AG04449 (cell line): ENCODE measurements at regions not wholly inside any gene's neighbourhood (a gene's known extent, or its start where the extent isn't known, plus 50 kb on each side); places are given as distances from the start of the nearest gene placed in this dataset.
"Not testable (repeated sequence)": the region's sequence is repeated elsewhere in the genome, so short reads cannot be mapped to it uniquely, and the experiment has no call there.

Source experiments
- CTCF ChIA-PET: fragments of 350-600 bp; formaldehyde crosslinking; extraction: SDS; loops from one replicate; lab custom pipeline; 2021; ENCODE audit warnings: antibody characterized with exemption; lab: Yijun Ruan, JAX
- POLR2A ChIA-PET: fragments of 400-600, 350-600 bp; formaldehyde crosslinking; extraction: SDS; loops from one replicate; lab custom pipeline; 2020; ENCODE audit warnings: antibody characterized with exemption, inconsistent platforms; lab: Yijun Ruan, JAX
- DNase-seq: peaks from one replicate; pipeline ENCODE4 v3.0.0-alpha.2; 2010; ENCODE audit warnings: low read depth, low spot score
- H3K4me3 ChIP-seq: 2 replicates; pipeline ENCODE4 v1.5.1; 2011; ENCODE audit warnings: low read depth, mild to moderate bottlenecking, control low read depth, low read length
- TF ChIP-seq, protein P1 (sequence below): IDR thresholded peaks from one replicate; pipeline ENCODE4 v1.5.1; 2011; ENCODE audit warnings: mild to moderate bottlenecking, moderate library complexity, low read length, control low read depth, inconsistent platforms; ENCODE audit not compliant: insufficient read depth; ENCODE audit errors: missing control alignments

DNA sequence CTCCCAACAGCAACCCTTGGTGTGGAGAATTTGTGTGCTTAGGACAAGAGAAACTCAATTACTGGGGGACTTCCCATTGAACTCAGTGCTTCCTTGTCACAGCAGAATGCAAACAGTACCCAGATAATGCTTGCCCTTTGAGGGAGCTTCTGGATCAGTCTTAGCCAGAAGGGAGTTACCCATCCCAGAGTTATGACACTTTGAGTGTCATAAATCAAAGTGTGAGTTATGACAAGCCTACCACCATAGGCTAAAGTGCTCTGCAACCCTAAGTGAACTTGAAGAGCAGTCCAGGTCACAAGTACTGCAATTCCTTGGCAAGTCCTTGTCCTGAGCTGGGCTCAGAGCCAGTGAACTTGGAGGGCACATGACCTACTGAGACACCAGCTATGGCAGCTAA, 1513.9 kb upstream of the PCDH10 start:
- no peak overlapping the region for H3K4me3 ChIP-seq
- TF ChIP-seq, protein P1, sequence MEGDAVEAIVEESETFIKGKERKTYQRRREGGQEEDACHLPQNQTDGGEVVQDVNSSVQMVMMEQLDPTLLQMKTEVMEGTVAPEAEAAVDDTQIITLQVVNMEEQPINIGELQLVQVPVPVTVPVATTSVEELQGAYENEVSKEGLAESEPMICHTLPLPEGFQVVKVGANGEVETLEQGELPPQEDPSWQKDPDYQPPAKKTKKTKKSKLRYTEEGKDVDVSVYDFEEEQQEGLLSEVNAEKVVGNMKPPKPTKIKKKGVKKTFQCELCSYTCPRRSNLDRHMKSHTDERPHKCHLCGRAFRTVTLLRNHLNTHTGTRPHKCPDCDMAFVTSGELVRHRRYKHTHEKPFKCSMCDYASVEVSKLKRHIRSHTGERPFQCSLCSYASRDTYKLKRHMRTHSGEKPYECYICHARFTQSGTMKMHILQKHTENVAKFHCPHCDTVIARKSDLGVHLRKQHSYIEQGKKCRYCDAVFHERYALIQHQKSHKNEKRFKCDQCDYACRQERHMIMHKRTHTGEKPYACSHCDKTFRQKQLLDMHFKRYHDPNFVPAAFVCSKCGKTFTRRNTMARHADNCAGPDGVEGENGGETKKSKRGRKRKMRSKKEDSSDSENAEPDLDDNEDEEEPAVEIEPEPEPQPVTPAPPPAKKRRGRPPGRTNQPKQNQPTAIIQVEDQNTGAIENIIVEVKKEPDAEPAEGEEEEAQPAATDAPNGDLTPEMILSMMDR = no peak
- POLR2A ChIA-PET = no interaction called here
- CTCF ChIA-PET = no interaction called here
- no peak for DNase-seq

DNA sequence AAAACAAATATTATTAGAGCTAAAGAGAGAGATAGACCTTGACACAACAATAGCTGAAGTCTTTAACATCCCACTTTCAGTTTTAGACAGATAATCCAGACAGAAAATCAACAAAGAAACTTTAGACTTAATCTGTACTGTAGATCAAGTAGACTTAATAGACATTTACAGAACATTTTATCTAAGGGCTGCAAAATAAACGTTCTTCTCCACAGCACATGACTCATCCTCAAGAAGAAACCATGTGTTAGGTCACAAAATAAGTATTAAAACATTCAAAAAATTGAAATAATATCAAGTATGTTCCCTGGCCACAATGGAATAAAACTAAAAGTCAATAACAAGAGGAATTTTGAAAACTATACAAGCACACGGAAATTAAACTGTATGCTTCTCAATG, 1510.3 kb upstream of the PCDH10 start:
- H3K4me3 ChIP-seq = no peak overlapping the region
- TF ChIP-seq, protein P1 = no peak

DNA sequence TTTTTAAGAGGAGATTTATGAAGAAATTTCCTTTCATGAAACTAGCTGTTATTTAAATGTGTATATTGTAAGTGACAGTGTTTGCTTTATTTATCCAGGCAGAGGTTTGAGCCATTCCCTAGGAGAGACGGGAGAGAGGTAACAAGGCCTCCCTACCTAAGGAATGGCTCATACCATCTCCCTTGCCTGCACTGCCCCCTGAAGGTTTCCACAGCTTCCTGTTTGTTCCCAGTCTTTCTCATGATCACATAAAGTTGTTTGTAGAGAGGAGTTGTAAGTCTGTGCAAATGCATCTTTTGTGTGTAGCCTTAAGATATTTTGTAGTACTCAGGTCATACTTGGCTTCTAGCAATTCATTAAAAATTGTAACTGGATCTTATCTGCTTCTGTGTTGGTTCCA, 1504.5 kb upstream of the PCDH10 start:
- no peak overlapping the region for H3K4me3 ChIP-seq
- ChIA-PET CTCF (no interaction called here), POLR2A (no interaction called here)
- DNase-seq = no peak
- TF ChIP-seq, protein P1 = no peak

More for the DNA sequence above, 1510.3 kb upstream of the PCDH10 start:
- DNase-seq = no peak
- CTCF ChIA-PET = no interaction called here
- POLR2A ChIA-PET = no interaction called here

DNA sequence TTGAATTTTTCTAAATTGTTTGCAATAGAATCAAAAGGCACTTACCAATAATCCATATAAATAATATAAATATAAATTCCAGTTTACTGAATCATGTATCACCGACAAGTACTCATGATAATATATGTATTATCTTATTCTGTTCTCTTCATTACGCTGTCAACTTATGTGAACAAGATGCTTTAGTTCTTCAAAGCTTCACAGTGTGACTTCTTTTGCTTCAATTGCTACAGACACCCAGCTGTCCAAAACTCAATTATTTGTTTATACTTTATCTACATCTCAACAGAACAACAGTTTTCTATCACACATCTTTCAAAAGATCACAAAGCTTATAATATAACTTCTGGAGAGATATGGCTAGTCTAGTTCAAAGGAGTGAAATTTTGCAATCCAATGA, 1499.9 kb upstream of the PCDH10 start:
- no peak overlapping the region for H3K4me3 ChIP-seq
- TF ChIP-seq, protein P1 = no peak
- ChIA-PET POLR2A (no interaction called here), CTCF (no interaction called here)
- DNase-seq = no peak

DNA sequence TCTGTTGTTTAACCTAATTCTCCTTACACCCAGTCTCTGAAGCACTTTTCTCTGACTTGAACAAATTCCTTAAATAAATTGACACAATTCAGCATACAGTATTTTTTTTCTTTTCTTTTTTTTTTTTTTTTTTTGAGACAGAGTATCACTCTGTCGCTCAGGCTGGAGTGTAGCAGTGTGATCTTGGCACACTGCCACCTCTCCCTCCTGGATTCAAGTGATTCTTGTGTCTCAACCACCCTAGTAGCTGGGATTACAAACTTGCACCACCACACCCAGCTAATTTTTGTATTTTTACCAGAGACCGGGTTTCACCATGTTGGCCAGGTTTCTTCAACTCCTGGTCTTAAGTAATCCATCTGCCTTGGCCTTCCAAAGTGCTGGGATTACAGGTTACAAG, 1498.1 kb upstream of the PCDH10 start:
- ChIA-PET CTCF (no interaction called here), POLR2A (no interaction called here)
- TF ChIP-seq, protein P1 = no peak
- DNase-seq = no peak
- no peak overlapping the region for H3K4me3 ChIP-seq

DNA sequence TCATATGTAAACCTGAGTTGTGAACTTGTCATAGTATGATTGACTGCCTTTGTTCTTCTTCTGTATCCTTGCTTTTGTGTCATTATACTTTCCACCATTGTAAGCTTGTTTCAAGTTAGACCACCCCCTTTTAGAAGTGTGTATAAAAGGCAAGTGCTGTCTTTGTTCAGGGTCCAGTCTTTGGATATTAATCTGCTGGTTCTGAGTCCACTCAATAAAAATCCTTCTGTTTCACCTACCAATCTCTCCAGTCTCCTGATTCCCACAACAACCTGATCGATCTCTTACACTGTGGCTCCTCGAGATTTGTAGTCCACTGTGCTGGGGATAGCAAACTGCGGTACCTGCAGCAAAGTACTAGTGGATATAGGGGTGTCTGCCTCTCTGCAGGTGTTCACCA, 1465.8 kb upstream of the PCDH10 start:
- CTCF ChIA-PET, DNase-seq, POLR2A ChIA-PET, H3K4me3 ChIP-seq: not testable (repeated sequence)

DNA sequence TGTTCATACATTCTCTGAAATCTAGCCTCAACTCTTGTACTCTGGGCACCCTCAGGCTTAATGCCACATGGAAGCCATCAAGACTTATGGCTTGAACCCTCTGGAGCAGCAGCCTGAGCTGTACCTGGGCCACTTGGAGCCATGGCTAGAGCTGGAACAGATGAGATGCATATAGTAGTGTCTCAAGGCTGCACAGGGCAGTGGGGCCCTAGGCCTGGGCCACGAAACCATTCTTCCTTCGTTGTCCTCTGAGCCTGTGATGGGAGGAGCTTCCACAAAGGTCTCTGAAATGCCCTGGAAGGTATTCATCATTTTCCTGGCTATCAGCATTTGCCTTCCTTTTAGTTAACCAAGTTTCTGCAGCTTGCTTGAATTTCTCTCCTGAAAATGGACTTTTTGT, 1427.2 kb upstream of the PCDH10 start:
- TF ChIP-seq, protein P1 = no peak
- no peak for DNase-seq
- H3K4me3 ChIP-seq = no peak overlapping the region
- ChIA-PET POLR2A (no interaction called here), CTCF (no interaction called here)

DNA sequence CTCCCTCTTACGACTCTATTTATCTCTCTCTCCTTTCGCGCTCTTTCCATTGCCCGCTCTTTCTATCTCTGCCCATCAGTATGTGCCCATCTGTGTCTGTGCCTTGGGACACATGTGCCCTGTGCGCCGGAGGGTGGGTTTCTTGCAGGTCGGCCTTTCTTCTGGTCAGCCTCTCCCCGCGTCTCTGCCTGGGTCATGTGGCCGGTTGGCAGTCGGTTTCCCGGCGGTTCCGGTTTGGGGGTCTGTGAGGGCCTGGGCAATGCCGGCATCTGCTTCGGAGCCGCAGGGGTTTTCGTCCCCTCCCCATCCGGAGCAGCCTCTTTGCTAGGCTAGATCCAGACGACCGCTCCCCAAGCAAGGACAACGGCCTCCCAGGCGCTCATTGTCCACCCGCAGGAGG, 1426.0 kb upstream of the PCDH10 start:
- DNase-seq, H3K4me3 ChIP-seq, CTCF ChIA-PET, POLR2A ChIA-PET: not testable (repeated sequence)

DNA sequence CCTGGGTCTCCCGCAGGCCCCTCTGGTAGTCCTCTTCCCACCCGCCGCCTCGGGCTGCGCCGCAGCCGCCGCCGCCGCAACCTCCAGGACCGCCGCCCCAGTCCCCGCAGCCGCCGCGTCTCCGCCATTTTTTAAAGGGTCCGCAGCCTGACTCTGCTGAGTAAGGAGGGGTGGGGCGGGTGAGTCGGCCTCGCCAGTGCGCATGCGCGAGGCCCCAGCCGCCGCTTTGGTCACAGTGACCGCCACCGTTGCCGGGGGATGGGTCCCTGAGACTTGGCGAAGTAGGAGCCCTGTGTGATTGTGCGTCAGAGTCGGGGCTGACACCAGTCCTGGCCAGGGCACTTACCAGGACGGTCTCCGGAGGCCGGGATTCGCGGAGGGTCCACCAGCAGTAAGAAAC, 1424.2 kb upstream of the PCDH10 start:
- DNase-seq, CTCF ChIA-PET, POLR2A ChIA-PET, H3K4me3 ChIP-seq: not testable (repeated sequence)

DNA sequence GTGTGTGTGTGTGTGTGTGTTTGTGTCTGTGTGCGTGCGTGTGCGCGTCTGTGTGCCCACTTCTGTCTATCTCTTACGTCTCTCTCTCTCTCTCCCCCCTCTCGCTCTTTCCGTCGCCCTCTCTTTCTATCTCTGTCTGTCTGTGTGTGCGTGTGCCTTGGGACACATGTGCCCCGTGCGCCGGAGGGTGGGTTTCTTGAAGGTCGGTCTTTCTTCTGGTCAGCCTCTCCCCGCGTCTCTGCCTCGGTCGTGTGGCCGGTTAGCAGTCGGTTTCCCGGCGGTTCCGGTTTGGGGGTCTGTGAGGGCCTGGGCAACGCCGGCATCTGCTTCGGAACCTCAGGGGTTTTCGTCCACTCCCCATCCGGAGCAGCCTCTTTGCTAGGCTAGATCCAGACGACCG, 1423.6 kb upstream of the PCDH10 start:
- DNase-seq, POLR2A ChIA-PET, CTCF ChIA-PET, H3K4me3 ChIP-seq: not testable (repeated sequence)
